Immature natural killer cell (primary cell): ENCODE measurements at regions not wholly inside any gene's neighbourhood (a gene's known extent, or its start where the extent isn't known, plus 50 kb on each side); places are given as distances from the start of the nearest gene placed in this dataset.

Experiments used
- DNase-seq, 3 donors: peaks; one replicate each; pipeline ENCODE4 v3.0.0; 2022; ENCODE audit warnings: mixed read lengths in 1 of 3
- H3K27ac Mint-ChIP-seq, 6 donors: one replicate each; pipeline ENCODE4 v1.8.0; 2020; ENCODE audit warnings: mixed read lengths in 6 of 6, mild to moderate bottlenecking in 5 of 6, inconsistent platforms in 4 of 6, moderate library complexity in 3 of 6
- H3K27me3 Mint-ChIP-seq, 3 donors: one replicate each; pipeline ENCODE4 v1.8.0; 2020 to 2021; ENCODE audit warnings: low read depth in 3 of 3, mild to moderate bottlenecking in 3 of 3, mixed read lengths in 3 of 3, moderate library complexity in 3 of 3, inconsistent platforms in 1 of 3
- H3K36me3 Mint-ChIP-seq, 3 donors: one replicate each; pipeline ENCODE4 v1.8.0; 2020; ENCODE audit warnings: mixed read lengths in 3 of 3, inconsistent platforms in 2 of 3, mild to moderate bottlenecking in 2 of 3
- H3K4me1 Mint-ChIP-seq, 2 donors: one replicate each; pipeline ENCODE4 v1.8.0; 2020; ENCODE audit warnings: inconsistent platforms in 2 of 2, mild to moderate bottlenecking in 2 of 2, mixed read lengths in 2 of 2, moderate library complexity in 1 of 2
- H3K4me3 Mint-ChIP-seq, 5 donors: one replicate each; pipeline ENCODE4 v1.8.0; 2020; ENCODE audit warnings: mild to moderate bottlenecking in 5 of 5, mixed read lengths in 5 of 5, inconsistent platforms in 3 of 5, moderate library complexity in 3 of 5
- H3K9me3 Mint-ChIP-seq, 6 donors: one replicate each; pipeline ENCODE4 v1.8.0; 2020; ENCODE audit warnings: mild to moderate bottlenecking in 6 of 6, mixed read lengths in 6 of 6, inconsistent platforms in 4 of 6, moderate library complexity in 3 of 6

- H3K4me1 Mint-ChIP-seq = no peaks in the 10 kb centered on the region
- H3K4me3 Mint-ChIP-seq = no peak overlapping the region
- H3K36me3 Mint-ChIP-seq = no peaks in the 10 kb centered on the region
Observed at GRCh38 chr16:62661435-62661834, 625.2 kb upstream of the CDH8 start.

GRCh38 chr16:62657116-62657515, 620.9 kb upstream of the CDH8 start:
- Mint-ChIP-seq H3K27me3 (no peaks in the 10 kb centered on the region), H3K4me3 (no peak overlapping the region), H3K27ac (no peak overlapping the region), H3K9me3 (peaks cover 14 to 61% (median 23%) of the 10 kb centered on the region in 6 donors), H3K36me3 (no peaks in the 10 kb centered on the region), H3K4me1 (no peaks in the 10 kb centered on the region)
- DNase-seq = no peak

More at GRCh38 chr16:62661435-62661834, 625.2 kb upstream of the CDH8 start:
- Mint-ChIP-seq H3K27ac (no peak overlapping the region), H3K9me3 (peaks cover 11 to 61% (median 25%) of the 10 kb centered on the region in 6 donors), H3K27me3 (peaks cover 0 to 2% (median 0%) of the 10 kb centered on the region in 3 donors)
- DNase-seq = no peak

- Mint-ChIP-seq H3K27me3 (no peaks in the 10 kb centered on the region), H3K9me3 (peaks cover 6 to 74% (median 39%) of the 10 kb centered on the region in 6 donors), H3K36me3 (peaks cover 0 to 5% (median 0%) of the 10 kb centered on the region in 3 donors), H3K4me1 (no peaks in the 10 kb centered on the region), H3K4me3 (no peak overlapping the region), H3K27ac (no peak overlapping the region)
- DNase-seq = no peak
Observed at GRCh38 chr16:62652441-62653120, 616.3 kb upstream of the CDH8 start.

- Mint-ChIP-seq H3K9me3 (peaks cover 12 to 77% (median 40%) of the 10 kb centered on the region in 6 donors), H3K4me1 (no peaks in the 10 kb centered on the region), H3K4me3 (no peak overlapping the region), H3K36me3 (peaks cover 0 to 5% (median 4%) of the 10 kb centered on the region in 3 donors), H3K27me3 (no peaks in the 10 kb centered on the region), H3K27ac (no peak overlapping the region)
- no peak for DNase-seq
Observed at GRCh38 chr16:62648256-62648655, 612.0 kb upstream of the CDH8 start.

- no peak for DNase-seq
- Mint-ChIP-seq H3K4me1 (no peaks in the 10 kb centered on the region), H3K9me3 (peaks cover 9 to 71% (median 42%) of the 10 kb centered on the region in 6 donors), H3K27ac (no peak overlapping the region), H3K27me3 (no peaks in the 10 kb centered on the region), H3K36me3 (peaks cover 0 to 4% (median 2%) of the 10 kb centered on the region in 3 donors), H3K4me3 (no peak overlapping the region)
Observed at GRCh38 chr16:62644030-62644812, 608.0 kb upstream of the CDH8 start.

GRCh38 chr16:62642677-62643076, 606.4 kb upstream of the CDH8 start:
- no peak overlapping the region for H3K4me3 Mint-ChIP-seq
- H3K4me1 Mint-ChIP-seq = no peaks in the 10 kb centered on the region
- no peaks in the 10 kb centered on the region for H3K27me3 Mint-ChIP-seq
- peaks cover 0 to 4% (median 0%) of the 10 kb centered on the region in 3 donors for H3K36me3 Mint-ChIP-seq
- no peak for DNase-seq
- peaks cover 12 to 67% (median 35%) of the 10 kb centered on the region in 6 donors for H3K9me3 Mint-ChIP-seq
- H3K27ac Mint-ChIP-seq = no peak overlapping the region

GRCh38 chr16:62639890-62640289, 603.7 kb upstream of the CDH8 start:
- Mint-ChIP-seq H3K27me3 (no peaks in the 10 kb centered on the region), H3K4me1 (no peaks in the 10 kb centered on the region), H3K9me3 (peaks cover 10 to 71% (median 37%) of the 10 kb centered on the region in 6 donors), H3K4me3 (no peak overlapping the region), H3K27ac (no peak overlapping the region), H3K36me3 (no peaks in the 10 kb centered on the region)
- DNase-seq = no peak

GRCh38 chr16:62638964-62639870, 603.0 kb upstream of the CDH8 start:
- H3K4me1 Mint-ChIP-seq = no peaks in the 10 kb centered on the region
- no peak overlapping the region for H3K4me3 Mint-ChIP-seq
- no peaks in the 10 kb centered on the region for H3K36me3 Mint-ChIP-seq
- DNase-seq = no peak
- no peaks in the 10 kb centered on the region for H3K27me3 Mint-ChIP-seq
- H3K9me3 Mint-ChIP-seq = peaks cover 10 to 71% (median 39%) of the 10 kb centered on the region in 6 donors
- H3K27ac Mint-ChIP-seq = no peak overlapping the region

- Mint-ChIP-seq H3K36me3 (no peaks in the 10 kb centered on the region), H3K27me3 (no peaks in the 10 kb centered on the region), H3K4me1 (no peaks in the 10 kb centered on the region), H3K4me3 (no peak overlapping the region), H3K27ac (no peak overlapping the region), H3K9me3 (peaks cover 10 to 73% (median 42%) of the 10 kb centered on the region in 6 donors)
- DNase-seq = no peak
Observed at GRCh38 chr16:62638324-62638911, 602.2 kb upstream of the CDH8 start.

- no peaks in the 10 kb centered on the region for H3K27me3 Mint-ChIP-seq
- no peaks in the 10 kb centered on the region for H3K4me1 Mint-ChIP-seq
- H3K27ac Mint-ChIP-seq = no peak overlapping the region
- no peak overlapping the region for H3K4me3 Mint-ChIP-seq
- no peaks in the 10 kb centered on the region for H3K36me3 Mint-ChIP-seq
- peaks cover 7 to 51% (median 19%) of the 10 kb centered on the region in 6 donors for H3K9me3 Mint-ChIP-seq
- DNase-seq = no peak
Observed at GRCh38 chr16:62625326-62625725, 589.1 kb upstream of the CDH8 start.

GRCh38 chr16:62620275-62620674, 584.0 kb upstream of the CDH8 start:
- H3K9me3 Mint-ChIP-seq = peaks cover 9 to 46% (median 28%) of the 10 kb centered on the region in 6 donors
- H3K4me3 Mint-ChIP-seq = no peak overlapping the region
- DNase-seq = no peak
- H3K27me3 Mint-ChIP-seq = no peaks in the 10 kb centered on the region
- H3K4me1 Mint-ChIP-seq = no peaks in the 10 kb centered on the region
- no peaks in the 10 kb centered on the region for H3K36me3 Mint-ChIP-seq
- H3K27ac Mint-ChIP-seq = no peak overlapping the region

GRCh38 chr16:62615526-62615925, 579.3 kb upstream of the CDH8 start:
- Mint-ChIP-seq H3K27ac (no peak overlapping the region), H3K27me3 (no peaks in the 10 kb centered on the region)

GRCh38 chr16:62610291-62610690, 574.1 kb upstream of the CDH8 start:
- no peak for DNase-seq
- Mint-ChIP-seq H3K36me3 (no peaks in the 10 kb centered on the region), H3K9me3 (peaks cover 6 to 65% (median 30%) of the 10 kb centered on the region in 6 donors)

More at GRCh38 chr16:62615526-62615925, 579.3 kb upstream of the CDH8 start:
- Mint-ChIP-seq H3K4me1 (no peaks in the 10 kb centered on the region), H3K9me3 (peaks cover 18 to 58% (median 31%) of the 10 kb centered on the region in 6 donors), H3K4me3 (no peak overlapping the region), H3K36me3 (no peaks in the 10 kb centered on the region)
- no peak for DNase-seq

More at GRCh38 chr16:62610291-62610690, 574.1 kb upstream of the CDH8 start:
- H3K4me1 Mint-ChIP-seq = no peaks in the 10 kb centered on the region
- H3K4me3 Mint-ChIP-seq = no peak overlapping the region
- H3K27ac Mint-ChIP-seq = no peak overlapping the region
- peaks cover 0 to 2% (median 0%) of the 10 kb centered on the region in 3 donors for H3K27me3 Mint-ChIP-seq
